ENCODE measurements at regions not wholly inside any gene's neighbourhood (a gene's known extent, or its start where the extent isn't known, plus 50 kb on each side); places are given as distances from the start of the nearest gene placed in this dataset.

GRCh38 chr9:31390403-31391025, 993.9 kb upstream of the ACO1 start:
- TF ChIP-seq, protein P1, sequence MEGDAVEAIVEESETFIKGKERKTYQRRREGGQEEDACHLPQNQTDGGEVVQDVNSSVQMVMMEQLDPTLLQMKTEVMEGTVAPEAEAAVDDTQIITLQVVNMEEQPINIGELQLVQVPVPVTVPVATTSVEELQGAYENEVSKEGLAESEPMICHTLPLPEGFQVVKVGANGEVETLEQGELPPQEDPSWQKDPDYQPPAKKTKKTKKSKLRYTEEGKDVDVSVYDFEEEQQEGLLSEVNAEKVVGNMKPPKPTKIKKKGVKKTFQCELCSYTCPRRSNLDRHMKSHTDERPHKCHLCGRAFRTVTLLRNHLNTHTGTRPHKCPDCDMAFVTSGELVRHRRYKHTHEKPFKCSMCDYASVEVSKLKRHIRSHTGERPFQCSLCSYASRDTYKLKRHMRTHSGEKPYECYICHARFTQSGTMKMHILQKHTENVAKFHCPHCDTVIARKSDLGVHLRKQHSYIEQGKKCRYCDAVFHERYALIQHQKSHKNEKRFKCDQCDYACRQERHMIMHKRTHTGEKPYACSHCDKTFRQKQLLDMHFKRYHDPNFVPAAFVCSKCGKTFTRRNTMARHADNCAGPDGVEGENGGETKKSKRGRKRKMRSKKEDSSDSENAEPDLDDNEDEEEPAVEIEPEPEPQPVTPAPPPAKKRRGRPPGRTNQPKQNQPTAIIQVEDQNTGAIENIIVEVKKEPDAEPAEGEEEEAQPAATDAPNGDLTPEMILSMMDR (IDR thresholded peaks at IDR 0.05; ENCODE audit: low read depth, low read length, poor library complexity, severe bottlenecking): no peak
- TF ChIP-seq EZH2phosphoT487 (IDR thresholded peaks at IDR 0.05; ENCODE audit: borderline replicate concordance, low read length): no peak

Measured in DOHH2 (cell line).